NB4 (cell line): ENCODE measurements at regions not wholly inside any gene's neighbourhood (a gene's known extent, or its start where the extent isn't known, plus 50 kb on each side); places are given as distances from the start of the nearest gene placed in this dataset.

Experiments
- DNase-seq: peaks from one replicate; pipeline ENCODE4 v3.0.0; 2010; ENCODE audit warnings: low read depth
- H3K4me3 ChIP-seq: one replicate; pipeline ENCODE4 v1.5.1; 2011; ENCODE audit warnings: mild to moderate bottlenecking, low read depth, low read length, moderate library complexity
- MYC ChIP-seq: IDR thresholded peaks from 2 replicates; pipeline ENCODE4 v1.6.1; 2011; ENCODE audit warnings: low read depth, low read length
- POLR2A ChIP-seq: IDR thresholded peaks from 2 replicates; pipeline ENCODE4 v1.6.1; 2011; ENCODE audit warnings: mild to moderate bottlenecking; ENCODE audit not compliant: insufficient read length; ENCODE audit errors: extremely low read depth
- TF ChIP-seq, protein P1 (sequence below): IDR thresholded peaks from 2 replicates; pipeline ENCODE4 v1.6.1; 2011; ENCODE audit warnings: low read depth, low read length
- TF ChIP-seq, protein P2 (sequence below): IDR thresholded peaks from one replicate; pipeline ENCODE4 v1.5.1; 2012; ENCODE audit warnings: low read depth, low read length

DNA sequence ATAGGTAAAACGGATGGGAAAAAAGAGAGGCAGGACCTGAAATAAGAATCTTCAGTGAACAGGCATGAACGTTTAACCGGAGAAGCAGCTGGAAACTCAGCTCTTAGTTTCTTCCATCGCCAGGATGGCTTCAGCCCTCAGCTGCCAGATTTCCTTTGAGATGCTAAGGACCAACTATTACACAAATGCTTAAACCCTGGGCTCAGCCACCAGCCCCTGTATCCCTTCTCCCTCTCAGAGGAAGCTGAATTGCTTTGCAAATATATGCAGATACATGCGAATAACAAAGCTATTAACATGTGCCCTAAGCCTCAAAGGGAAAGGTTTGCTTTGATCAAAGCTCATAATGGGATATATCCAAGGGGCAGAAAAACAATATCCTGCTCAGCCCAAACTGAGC is 515.1 kb downstream of the OMA1 start:
- DNase-seq, result no peak
- H3K4me3 ChIP-seq, result no peak overlapping the region
- no peak for TF ChIP-seq MYC
- TF ChIP-seq, protein P1, sequence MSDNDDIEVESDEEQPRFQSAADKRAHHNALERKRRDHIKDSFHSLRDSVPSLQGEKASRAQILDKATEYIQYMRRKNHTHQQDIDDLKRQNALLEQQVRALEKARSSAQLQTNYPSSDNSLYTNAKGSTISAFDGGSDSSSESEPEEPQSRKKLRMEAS, result no peak
- no peak for TF ChIP-seq POLR2A
- TF ChIP-seq, protein P2, sequence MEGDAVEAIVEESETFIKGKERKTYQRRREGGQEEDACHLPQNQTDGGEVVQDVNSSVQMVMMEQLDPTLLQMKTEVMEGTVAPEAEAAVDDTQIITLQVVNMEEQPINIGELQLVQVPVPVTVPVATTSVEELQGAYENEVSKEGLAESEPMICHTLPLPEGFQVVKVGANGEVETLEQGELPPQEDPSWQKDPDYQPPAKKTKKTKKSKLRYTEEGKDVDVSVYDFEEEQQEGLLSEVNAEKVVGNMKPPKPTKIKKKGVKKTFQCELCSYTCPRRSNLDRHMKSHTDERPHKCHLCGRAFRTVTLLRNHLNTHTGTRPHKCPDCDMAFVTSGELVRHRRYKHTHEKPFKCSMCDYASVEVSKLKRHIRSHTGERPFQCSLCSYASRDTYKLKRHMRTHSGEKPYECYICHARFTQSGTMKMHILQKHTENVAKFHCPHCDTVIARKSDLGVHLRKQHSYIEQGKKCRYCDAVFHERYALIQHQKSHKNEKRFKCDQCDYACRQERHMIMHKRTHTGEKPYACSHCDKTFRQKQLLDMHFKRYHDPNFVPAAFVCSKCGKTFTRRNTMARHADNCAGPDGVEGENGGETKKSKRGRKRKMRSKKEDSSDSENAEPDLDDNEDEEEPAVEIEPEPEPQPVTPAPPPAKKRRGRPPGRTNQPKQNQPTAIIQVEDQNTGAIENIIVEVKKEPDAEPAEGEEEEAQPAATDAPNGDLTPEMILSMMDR, result no peak

DNA sequence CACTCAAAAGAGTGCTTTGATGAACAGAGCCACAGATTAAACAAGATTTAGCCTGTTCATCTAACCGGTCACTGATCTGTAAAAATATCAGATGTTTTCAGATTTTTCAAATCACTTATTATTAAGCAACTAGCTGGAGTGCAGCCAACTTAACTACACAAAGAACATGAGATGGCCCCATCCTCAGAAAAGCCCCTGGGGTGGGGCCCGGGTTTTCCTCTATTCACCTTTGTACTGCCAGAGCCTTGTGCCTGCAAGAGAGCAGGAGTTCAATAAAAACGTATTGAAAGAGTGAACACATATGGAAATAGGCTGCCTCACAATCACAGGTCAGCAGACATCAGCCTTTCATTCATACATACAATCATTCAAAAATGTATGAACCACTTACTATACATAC is 516.1 kb downstream of the OMA1 start:
- TF ChIP-seq, protein P1, result no peak
- no peak for DNase-seq
- no peak overlapping the region for H3K4me3 ChIP-seq

DNA sequence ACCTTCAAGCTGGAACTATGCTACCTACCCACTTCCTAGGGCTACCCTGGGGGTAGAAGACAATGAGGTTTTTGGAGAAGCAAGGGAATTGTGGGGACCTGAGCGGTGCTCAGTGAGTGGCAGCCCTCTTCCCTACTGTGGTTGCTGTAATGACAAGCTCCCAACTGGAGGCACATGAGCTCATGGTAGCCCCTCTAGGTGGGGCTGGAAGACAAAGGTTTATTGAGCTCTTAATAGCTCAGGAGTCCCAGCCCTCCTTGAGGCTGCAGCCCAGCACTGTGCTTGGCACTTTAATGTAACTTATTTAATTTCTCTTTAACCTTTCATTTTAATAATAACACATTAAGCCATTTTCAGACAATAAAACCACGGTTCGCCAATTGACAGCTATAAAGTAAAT is 528.9 kb downstream of the OMA1 start:
- H3K4me3 ChIP-seq, result no peak overlapping the region
- no peak for TF ChIP-seq POLR2A
- TF ChIP-seq, protein P2, result no peak
- TF ChIP-seq MYC, result no peak
- TF ChIP-seq, protein P1, result no peak
- DNase-seq, result peak; percentile 1

DNA sequence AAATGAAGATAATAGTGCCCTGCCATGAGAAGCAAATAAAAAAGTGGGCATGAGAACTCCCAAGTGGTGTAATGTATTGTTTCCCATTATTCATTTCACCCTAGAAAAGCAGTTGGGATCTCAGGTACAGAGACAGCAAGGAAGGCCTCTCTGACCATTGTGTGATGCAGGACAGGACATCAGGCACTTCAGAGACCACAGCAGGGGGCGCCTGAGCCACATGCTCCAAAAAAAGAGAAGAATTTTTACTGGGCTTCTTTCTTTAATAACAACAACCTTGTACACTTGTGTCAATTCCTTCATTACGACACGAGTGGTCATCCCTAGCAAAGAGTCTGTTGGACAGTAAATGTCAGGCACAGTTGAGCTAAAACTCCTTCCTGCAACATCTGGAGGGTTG is 533.3 kb downstream of the OMA1 start:
- TF ChIP-seq MYC (no peak), POLR2A (no peak)
- TF ChIP-seq, protein P2, result no peak
- TF ChIP-seq, protein P1, result no peak
- no peak overlapping the region for H3K4me3 ChIP-seq
- peak; percentile 3 for DNase-seq

DNA sequence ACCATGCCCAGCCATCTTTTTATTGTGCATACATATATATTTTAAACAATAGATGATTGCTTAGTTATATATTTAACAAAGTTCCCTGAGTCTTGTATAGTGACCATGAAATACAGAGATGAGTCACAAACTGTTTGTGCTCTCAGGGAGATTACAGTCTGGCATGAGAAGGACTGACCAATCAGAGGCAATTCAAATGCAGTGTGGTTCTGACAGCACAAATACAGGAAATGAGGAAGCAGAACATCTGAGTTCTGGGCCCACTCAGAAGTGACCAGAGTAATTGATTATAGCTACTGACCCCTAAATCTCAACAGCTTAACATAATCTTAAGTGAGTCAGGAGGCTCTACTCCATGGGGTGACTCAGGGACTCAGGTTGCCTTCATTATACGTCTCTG is 534.5 kb downstream of the OMA1 start:
- TF ChIP-seq POLR2A, result no peak
- TF ChIP-seq, protein P1, result no peak
- TF ChIP-seq, protein P2, result no peak
- no peak for TF ChIP-seq MYC
- no peak overlapping the region for H3K4me3 ChIP-seq
- DNase-seq, result no peak

DNA sequence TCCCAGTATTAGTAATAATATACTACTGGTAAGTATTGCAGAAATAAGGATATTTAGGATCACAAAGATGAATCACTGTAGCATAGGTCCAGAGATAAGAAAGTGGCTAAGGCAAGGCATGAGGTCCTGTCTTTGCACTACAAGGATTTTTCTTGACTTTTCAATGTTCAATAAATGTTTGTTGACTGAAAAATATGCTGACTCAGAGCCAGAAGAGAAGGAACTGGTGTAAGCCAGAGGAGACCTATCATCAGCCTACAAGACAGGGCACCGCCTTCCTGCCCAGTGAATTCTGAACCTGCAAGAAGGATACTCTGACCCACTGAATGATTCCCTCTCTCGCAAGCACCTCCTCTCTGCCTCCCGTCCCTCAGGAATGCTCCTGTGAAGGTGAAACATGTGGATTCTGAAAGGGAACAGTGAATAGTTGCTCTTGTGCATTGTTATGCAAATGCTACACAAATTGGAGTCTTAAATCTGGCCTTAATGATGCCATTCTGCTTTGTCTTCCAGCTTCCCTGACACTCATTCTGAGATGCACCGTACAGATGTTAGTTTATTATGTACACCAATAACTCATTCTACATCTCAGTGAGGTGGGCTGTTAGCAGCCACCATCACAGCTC is 540.0 kb downstream of the OMA1 start:
- TF ChIP-seq, protein P1, result no peak
- H3K4me3 ChIP-seq, result no peak overlapping the region
- no peak for DNase-seq

DNA sequence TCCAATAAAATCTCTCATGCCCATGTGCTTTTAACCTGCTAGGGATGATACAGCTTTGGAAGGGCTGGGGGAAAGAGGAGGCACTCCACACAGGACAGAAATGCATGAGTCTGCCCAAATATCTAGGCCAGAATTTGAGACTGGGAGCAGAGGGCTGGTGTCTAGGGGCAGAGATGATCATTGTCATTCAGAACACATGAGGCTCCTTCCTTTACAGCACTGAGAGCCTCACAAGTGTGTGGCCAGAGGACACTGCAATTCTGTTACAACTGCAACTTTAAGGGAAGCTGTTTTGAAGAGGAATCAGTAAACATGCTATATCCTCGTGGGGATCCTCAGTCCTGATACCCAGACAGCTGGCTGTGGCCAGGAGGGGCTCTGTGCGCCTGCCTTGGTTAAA is 541.3 kb downstream of the OMA1 start:
- no peak for DNase-seq
- TF ChIP-seq, protein P2, result no peak
- TF ChIP-seq, protein P1, result no peak
- TF ChIP-seq MYC (no peak), POLR2A (no peak)
- no peak overlapping the region for H3K4me3 ChIP-seq
